H1 (cell line): ENCODE measurements at regions not wholly inside any gene's neighbourhood (a gene's known extent, or its start where the extent isn't known, plus 50 kb on each side); places are given as distances from the start of the nearest gene placed in this dataset.

Source experiments
- CTCF ChIA-PET: fragments of 300-600 bp; sonication (Branson Sonifier 250); formaldehyde crosslinking; loops from one replicate; lab custom pipeline; 2021; ENCODE audit not compliant: partially characterized antibody; lab: Charles Lee
- POLR2A ChIA-PET: fragments of 300-600 bp; sonication (Branson Sonifier 250); formaldehyde crosslinking; loops from one replicate; lab custom pipeline; 2021; ENCODE audit warnings: inconsistent platforms; ENCODE audit not compliant: partially characterized antibody; lab: Charles Lee
- DNase-seq, 2 experiments: peaks; one replicate each; pipeline versions ENCODE4 v3.0.0 to v3.0.0-alpha.2; 2010 to 2022; ENCODE audit warnings: low spot score in 2 of 2, low read depth in 1 of 2, mixed read lengths in 1 of 2
- FAIRE-seq: peaks from 2 replicates; lab custom pipeline; 2011; peaks lifted over from hg19 to GRCh38; lab: Jason Lieb, UNC
- H2AFZ ChIP-seq: 2 replicates; pipeline ENCODE4 v1.8.1; 2012; ENCODE audit warnings: low read length, inconsistent platforms
- H2AK5ac ChIP-seq: 2 replicates; pipeline ENCODE4 v1.6.1; 2013; ENCODE audit warnings: low read depth, low read length
- H2BK120ac ChIP-seq: replicated peaks from 2 replicates; pipeline ENCODE3; 2013; ENCODE audit warnings: low read depth, low read length, inconsistent platforms
- H2BK12ac ChIP-seq: 2 replicates; pipeline ENCODE4 v1.6.1; 2013; ENCODE audit warnings: low read depth, low read length
- H2BK15ac ChIP-seq: 2 replicates; pipeline ENCODE4 v1.6.1; 2013; ENCODE audit warnings: low read length
- H2BK20ac ChIP-seq: 2 replicates; pipeline ENCODE4 v1.6.1; 2013; ENCODE audit warnings: low read length
- H2BK5ac ChIP-seq: 2 replicates; pipeline ENCODE4 v1.6.1; 2013; ENCODE audit warnings: low read depth, low read length
- H3K14ac ChIP-seq: 2 replicates; pipeline ENCODE4 v1.6.1; 2013; ENCODE audit warnings: inconsistent platforms; ENCODE audit not compliant: insufficient read length
- H3K18ac ChIP-seq: 2 replicates; pipeline ENCODE4 v1.6.1; 2013; ENCODE audit warnings: low read length; ENCODE audit errors: extremely low read depth
- H3K23ac ChIP-seq: 2 replicates; pipeline ENCODE4 v1.6.1; 2013; ENCODE audit warnings: inconsistent platforms; ENCODE audit not compliant: insufficient read length
- H3K23me2 ChIP-seq: 2 replicates; pipeline ENCODE4 v1.6.1; 2013; ENCODE audit warnings: low read depth, low read length
- H3K27ac ChIP-seq: 2 replicates; pipeline ENCODE4 v1.6.1; 2011; ENCODE audit warnings: low read depth, low read length, inconsistent platforms
- H3K27me3 ChIP-seq, 4 experiments: replicated peaks in 1 of 4; 1 replicate in 1 of 4; 2 replicates in 3 of 4; pipeline versions ENCODE4 v1.6.1 to v1.8.1; 2011 to 2013; ENCODE audit warnings: low read length in 3 of 4, mild to moderate bottlenecking in 3 of 4, inconsistent platforms in 2 of 4, mixed read lengths in 2 of 4, moderate library complexity in 1 of 4; ENCODE audit not compliant: control insufficient read depth in 3 of 4, insufficient read depth in 3 of 4; ENCODE audit errors: extremely low read depth in 1 of 4
- H3K36me3 ChIP-seq, 4 experiments: 2 replicates each; pipeline versions ENCODE4 v1.6.1 to v1.8.1; 2011 to 2013; ENCODE audit warnings: mild to moderate bottlenecking in 4 of 4, low read length in 3 of 4, moderate library complexity in 2 of 4, control low read depth in 1 of 4, inconsistent platforms in 1 of 4; ENCODE audit not compliant: insufficient read depth in 4 of 4, control insufficient read depth in 2 of 4
- H3K4ac ChIP-seq: replicated peaks from 2 replicates; pipeline ENCODE3; 2013; ENCODE audit warnings: low read length, low read depth, mixed read lengths, inconsistent platforms; ENCODE audit not compliant: insufficient read length
- H3K4me1 ChIP-seq, 4 experiments: replicated peaks in 1 of 4; 1 replicate in 1 of 4; 2 replicates in 3 of 4; pipeline versions ENCODE4 v1.6.1 to v1.8.1; 2011 to 2013; ENCODE audit warnings: low read length in 3 of 4, inconsistent platforms in 2 of 4, mixed read lengths in 1 of 4; ENCODE audit not compliant: insufficient read depth in 4 of 4, control insufficient read depth in 3 of 4
- H3K4me2 ChIP-seq, 2 experiments: 2 replicates each; pipeline versions ENCODE4 v1.6.1 to v1.8.1; 2011 to 2013; ENCODE audit warnings: low read depth in 2 of 2, low read length in 2 of 2, control low read depth in 1 of 2, inconsistent platforms in 1 of 2, mild to moderate bottlenecking in 1 of 2; ENCODE audit not compliant: insufficient read depth in 1 of 2
- H3K4me3 ChIP-seq, 4 experiments: fragments of 200-600, 300-600 bp in 1 of 4; sonication (generic), shearing (Covaris generic), sonication (Bioruptor Twin) in 1 of 4; 2 replicates each; pipeline versions ENCODE4 v1.5.1 to v1.8.1; 2011 to 2016; ENCODE audit warnings: low read length in 4 of 4, low read depth in 3 of 4, control low read depth in 2 of 4, inconsistent platforms in 2 of 4, mild to moderate bottlenecking in 2 of 4, mixed read lengths in 1 of 4, moderate library complexity in 1 of 4; ENCODE audit not compliant: insufficient read depth in 2 of 4; ENCODE audit errors: extremely low read depth in 1 of 4
- H3K56ac ChIP-seq: replicated peaks from 2 replicates; pipeline ENCODE3; 2013; ENCODE audit warnings: low read depth, mild to moderate bottlenecking, mixed read lengths, low read length, inconsistent platforms; ENCODE audit not compliant: insufficient read length
- H3K79me1 ChIP-seq: 2 replicates; pipeline ENCODE4 v1.6.1; 2013; ENCODE audit warnings: low read depth, low read length, control low read depth
- H3K79me2 ChIP-seq, 2 experiments: 2 replicates each; pipeline versions ENCODE4 v1.6.1 to v1.8.1; 2012 to 2013; ENCODE audit warnings: low read length in 2 of 2, mild to moderate bottlenecking in 2 of 2, inconsistent platforms in 1 of 2; ENCODE audit not compliant: insufficient read depth in 2 of 2, control insufficient read depth in 1 of 2
- H3K9ac ChIP-seq, 4 experiments: replicated peaks in 1 of 4; 1 replicate in 1 of 4; 2 replicates in 3 of 4; pipeline versions ENCODE4 v1.6.1 to v1.8.1; 2011 to 2013; ENCODE audit warnings: low read depth in 3 of 4, low read length in 3 of 4, control low read depth in 2 of 4, mild to moderate bottlenecking in 2 of 4, moderate library complexity in 2 of 4, inconsistent platforms in 1 of 4; ENCODE audit errors: extremely low read depth in 1 of 4
- H3K9me3 ChIP-seq, 2 experiments: 2 replicates each; pipeline versions ENCODE4 v1.6.1 to v1.8.1; 2012 to 2013; ENCODE audit warnings: mild to moderate bottlenecking in 2 of 2, moderate library complexity in 2 of 2, control low read depth in 1 of 2, inconsistent platforms in 1 of 2, low read depth in 1 of 2, low read length in 1 of 2, mixed read lengths in 1 of 2; ENCODE audit not compliant: insufficient read depth in 2 of 2
- H4K20me1 ChIP-seq, 2 experiments: replicated peaks in 1 of 2; 2 replicates each; pipeline versions ENCODE3 to v1.8.1; 2011 to 2013; ENCODE audit warnings: inconsistent platforms in 2 of 2, low read length in 2 of 2, mild to moderate bottlenecking in 1 of 2; ENCODE audit not compliant: insufficient read depth in 2 of 2, control insufficient read depth in 1 of 2
- H4K5ac ChIP-seq: 2 replicates; pipeline ENCODE4 v1.6.1; 2013; ENCODE audit warnings: low read length, low read depth, mixed read lengths, inconsistent platforms; ENCODE audit not compliant: insufficient read length
- H4K8ac ChIP-seq: 2 replicates; pipeline ENCODE4 v1.8.0; 2013; ENCODE audit warnings: mild to moderate bottlenecking, moderate library complexity, low read length, inconsistent platforms; ENCODE audit not compliant: insufficient read depth; ENCODE audit errors: extremely low read depth
- H4K91ac ChIP-seq: replicated peaks from 2 replicates; pipeline ENCODE3; 2013; ENCODE audit warnings: low read length, mixed read lengths, inconsistent platforms; ENCODE audit not compliant: insufficient read length
- BACH1 ChIP-seq: IDR thresholded peaks from 2 replicates; pipeline ENCODE4 v1.6.1; 2012; ENCODE audit warnings: low read length, improper control_type of control experiment
- BRCA1 ChIP-seq: IDR thresholded peaks from 2 replicates; pipeline ENCODE4 v1.6.1; 2012; ENCODE audit warnings: low read depth, low read length, improper control_type of control experiment
- CTBP2 ChIP-seq: IDR thresholded peaks from 2 replicates; pipeline ENCODE4 v1.7.0; 2011; ENCODE audit warnings: borderline replicate concordance, mild to moderate bottlenecking, moderate library complexity, mixed read lengths, low read length; ENCODE audit not compliant: insufficient read depth, insufficient read length
- FOSL1 ChIP-seq: IDR thresholded peaks from 2 replicates; pipeline ENCODE4 v1.6.1; 2011; ENCODE audit warnings: mild to moderate bottlenecking, low read depth, low read length, moderate library complexity; ENCODE audit not compliant: insufficient read depth
- HDAC2 ChIP-seq, 2 experiments: fragments of 300-600 bp in 1 of 2; sonication (generic) in 1 of 2; IDR thresholded peaks; 2 replicates each; pipeline ENCODE4 v1.6.1; 2011 to 2012; ENCODE audit warnings: low read depth in 2 of 2, low read length in 2 of 2, mild to moderate bottlenecking in 2 of 2, moderate library complexity in 2 of 2, borderline replicate concordance in 1 of 2, inconsistent platforms in 1 of 2
- HDAC6 ChIP-seq: IDR thresholded peaks from one replicate; pipeline ENCODE4 v1.7.1; 2012; ENCODE audit warnings: low read depth, mild to moderate bottlenecking, inconsistent platforms, low read length, moderate library complexity
- JUND ChIP-seq: IDR thresholded peaks from 2 replicates; pipeline ENCODE4 v1.6.1; 2011; ENCODE audit warnings: mild to moderate bottlenecking, improper control_type of control experiment, low read length
- PHF8 ChIP-seq: fragments of 200-600 bp; sonication (generic); conservative IDR thresholded peaks from 2 replicates; pipeline ENCODE4 v1.7.1; 2012; ENCODE audit warnings: low read depth, mild to moderate bottlenecking, inconsistent platforms, low read length, moderate library complexity
- POLR2AphosphoS5 ChIP-seq: IDR thresholded peaks from 2 replicates; pipeline ENCODE4 v1.6.1; 2011; ENCODE audit warnings: low read depth, low read length
- RAD21 ChIP-seq, 2 experiments: IDR thresholded peaks in 1 of 2; conservative IDR thresholded peaks in 1 of 2; 2 replicates each; pipeline ENCODE4 v1.6.1; 2011; ENCODE audit warnings: low read depth in 2 of 2, low read length in 2 of 2, improper control_type of control experiment in 1 of 2, inconsistent platforms in 1 of 2, mild to moderate bottlenecking in 1 of 2, moderate library complexity in 1 of 2
- SIN3A ChIP-seq, 2 experiments: IDR thresholded peaks in 1 of 2; conservative IDR thresholded peaks in 1 of 2; 2 replicates each; pipeline ENCODE4 v1.6.1; 2011 to 2012; ENCODE audit warnings: low read length in 2 of 2, improper control_type of control experiment in 1 of 2, low read depth in 1 of 2, mild to moderate bottlenecking in 1 of 2
- SP2 ChIP-seq: IDR thresholded peaks from 2 replicates; pipeline ENCODE4 v1.6.1; 2012; ENCODE audit warnings: mild to moderate bottlenecking, low read length, inconsistent platforms
- TAF1 ChIP-seq: IDR thresholded peaks from 2 replicates; pipeline ENCODE4 v1.6.1; 2011; ENCODE audit warnings: mild to moderate bottlenecking, low read depth, low read length
- WGBS, 2 experiments: shearing (Covaris generic) in 1 of 2; methylation state at CpG; one replicate each; pipeline versions ENCODE4 v1.1.6 to v1.1.7; 2013 to 2015; ENCODE audit warnings: low lambda C conversion rate in 2 of 2, mixed read lengths in 2 of 2, inconsistent platforms in 1 of 2, low coverage in 1 of 2, missing lambda C conversion rate in 1 of 2; ENCODE audit not compliant: insufficient replicate concordance in 2 of 2, insufficient coverage in 1 of 2, insufficient read length in 1 of 2; ENCODE audit errors: extremely low coverage in 1 of 2, missing lambda C conversion rate in 1 of 2; 5-methylcytosine and 5-hydroxymethylcytosine counted together

DNA sequence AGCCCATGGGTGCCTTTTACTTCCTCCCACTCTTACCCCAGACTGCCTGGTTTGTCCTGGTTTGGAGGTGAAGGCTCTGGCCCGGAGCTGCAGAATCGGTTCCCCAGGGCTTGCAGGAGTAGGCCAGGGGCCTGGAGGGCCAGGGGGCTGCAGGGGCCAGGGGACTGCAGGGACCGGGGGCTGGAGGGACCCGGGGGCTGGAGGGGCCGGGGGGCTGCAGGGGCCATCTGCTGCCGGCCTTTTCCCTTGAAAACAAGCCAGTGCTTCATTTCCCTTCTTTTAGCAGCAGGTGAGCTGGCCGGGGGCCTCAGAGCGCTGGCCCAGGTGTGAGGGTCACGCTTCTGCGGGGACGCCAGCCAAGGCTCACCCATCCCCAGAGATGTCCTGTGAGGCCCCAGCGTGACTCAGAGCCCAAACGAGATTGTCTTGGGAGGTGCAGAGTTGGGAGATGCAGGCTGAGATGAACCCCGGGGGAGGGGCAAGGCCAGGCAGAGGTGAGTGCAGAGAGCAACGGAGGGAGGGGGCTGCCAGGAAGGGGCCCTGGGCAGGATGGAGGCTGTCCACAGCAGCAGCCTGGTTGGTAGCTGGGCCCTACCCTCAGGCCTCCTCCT lies 154.9 kb downstream of the KIF26A start:
- Histone ChIP-seq H4K5ac (peak overlapping the region; percentile 18), H3K14ac (no peak overlapping the region), H3K23ac (no peak overlapping the region), H3K4me1 (peaks cover 3 to 31% (median 25%) of the 10 kb centered on the region in 4 experiments), H2AFZ (no peak overlapping the region), H3K79me2 (no peaks in the 10 kb centered on the region), H4K91ac (peak overlapping the region; percentile 79), H3K4me2 (no peak overlapping the region), H3K4me3 (no peak overlapping the region), H2BK120ac (peak overlapping the region; percentile 4), H3K36me3 (no peaks in the 10 kb centered on the region), H3K9ac (no peak overlapping the region), H2BK12ac (peak overlapping the region; percentile 97; the same call in 1 of the 2 replicates), H3K27ac (no peak overlapping the region), H3K4ac (no peak overlapping the region), H2AK5ac (peak overlapping the region; percentile 93; the same call in 1 of the 2 replicates), H2BK5ac (peak overlapping the region; percentile 75; the same call in 1 of the 2 replicates), H3K79me1 (no peaks in the 10 kb centered on the region), H2BK15ac (peak overlapping the region; percentile 81; the same call in 1 of the 2 replicates), H2BK20ac (peak overlapping the region; percentile 93), H3K18ac (peak overlapping the region; percentile 83), H3K9me3 (no peaks in the 10 kb centered on the region), H4K20me1 (no peaks in the 10 kb centered on the region), H4K8ac (no peak overlapping the region; the same call in 1 of the 2 replicates), H3K23me2 (0 out of 2 replicates have a peak, but pooled peaks cover 3% of the 10 kb centered on the region), H3K27me3 (no peaks in the 10 kb centered on the region; a peak in 1 of 7 replicates), H3K56ac (no peak overlapping the region)
- DNase-seq: no peak
- WGBS, 2 experiments: 81% methylated on average over 10 of the region's 15 CpGs; no CpG with 5 or more reads in 1 of the 2 experiments
- POLR2A ChIA-PET: no interaction called here
- FAIRE-seq: no peak
- CTCF ChIA-PET: interaction anchor here (0.6 to 3.0 kb wide), 7 partner anchors 9 to 188 kb away, joined by 3 to 9 read pairs (median 3); no protein-coding TSS in a partner anchor
- TF ChIP-seq POLR2AphosphoS5: no peak
- TF ChIP-seq PHF8: no peak
- TF ChIP-seq HDAC2 (IDR thresholded peaks at IDR 0.05; ENCODE audit: borderline replicate concordance in 1 of 2, low read depth in 2 of 2, low read length in 2 of 2): no peak
- no peak for TF ChIP-seq CTBP2
- TF ChIP-seq HDAC6: no peak
- no peak for TF ChIP-seq TAF1
- no peak for TF ChIP-seq RAD21 (IDR thresholded peaks at IDR 0.05 in 1 of 2, conservative IDR thresholded peaks at IDR 0.05 in 1 of 2; ENCODE audit: low read depth in 2 of 2, low read length in 2 of 2)
- no peak for TF ChIP-seq FOSL1
- no peak for TF ChIP-seq BACH1
- TF ChIP-seq BRCA1: no peak
- no peak for TF ChIP-seq SP2
- no peak for TF ChIP-seq SIN3A (conservative IDR thresholded peaks at IDR 0.05 in 1 of 2, IDR thresholded peaks at IDR 0.05 in 1 of 2; ENCODE audit: low read depth in 1 of 2, low read length in 2 of 2)
- no peak for TF ChIP-seq JUND
